HepG2 (cell line): ENCODE measurements at regions not wholly inside any gene's neighbourhood (a gene's known extent, or its start where the extent isn't known, plus 50 kb on each side); places are given as distances from the start of the nearest gene placed in this dataset.

Experiments
- CEBPZ ChIP-seq: IDR thresholded peaks from 2 replicates; pipeline ENCODE4 v1.6.1; 2012; ENCODE audit warnings: low read length, improper control_type of control experiment
- EZH2 ChIP-seq: conservative IDR thresholded peaks from 2 replicates; pipeline ENCODE4 v1.6.1; 2012; ENCODE audit warnings: mild to moderate bottlenecking, low read depth, low read length, moderate library complexity
- FOXM1 ChIP-seq: sonication (generic); formaldehyde crosslinking; IDR thresholded peaks from 2 replicates; pipeline ENCODE4 v1.5.0; 2020; ENCODE audit warnings: missing genetic modification reagents
- RAD21 ChIP-seq: fragments of 450-650 bp; formaldehyde crosslinking; IDR thresholded peaks from 2 replicates; pipeline ENCODE4 v1.5.0; 2020; ENCODE audit warnings: mild to moderate bottlenecking
- RARA ChIP-seq: IDR thresholded peaks from 2 replicates; pipeline ENCODE4 v1.6.1; 2016; ENCODE audit warnings: missing genetic modification reagents, missing compliant biosample characterization
- SETDB1 ChIP-seq: sonication (generic); formaldehyde crosslinking; IDR thresholded peaks from 2 replicates; pipeline ENCODE4 v1.5.1; 2020; ENCODE audit warnings: missing genetic modification reagents, mild to moderate bottlenecking, borderline replicate concordance
- SNAPC2 ChIP-seq: sonication (generic); formaldehyde crosslinking; IDR thresholded peaks from 2 replicates; pipeline ENCODE4 v1.8.1; 2022; ENCODE audit warnings: mild to moderate bottlenecking, missing genetic modification reagents
- ZBTB7A ChIP-seq: sonication (generic); formaldehyde crosslinking; IDR thresholded peaks from 2 replicates; pipeline ENCODE4 v1.8.0; 2022; ENCODE audit warnings: mild to moderate bottlenecking, missing genetic modification reagents
- ZNF343 ChIP-seq: sonication (generic); formaldehyde crosslinking; IDR thresholded peaks from 2 replicates; pipeline ENCODE4 v1.4.0; 2020; ENCODE audit warnings: mild to moderate bottlenecking, missing genetic modification reagents
- ZNF614 ChIP-seq: IDR thresholded peaks from 2 replicates; pipeline ENCODE4 v1.6.1; 2018; ENCODE audit warnings: missing biosample characterization, missing genetic modification reagents, inconsistent platforms, borderline replicate concordance
- ZNF883 ChIP-seq: sonication (generic); formaldehyde crosslinking; IDR thresholded peaks from 2 replicates; pipeline ENCODE4 v1.5.1; 2020; ENCODE audit warnings: mild to moderate bottlenecking, missing genetic modification reagents; ENCODE audit errors: not compliant biosample characterization
- TF ChIP-seq, protein P1 (sequence below): fragments of 450-650 bp; IDR thresholded peaks from 2 replicates; pipeline ENCODE4 v1.6.1; 2017; ENCODE audit warnings: mild to moderate bottlenecking
- TF ChIP-seq, protein P2 (sequence below): sonication (generic); formaldehyde crosslinking; IDR thresholded peaks from 2 replicates; pipeline ENCODE4 v1.5.0; 2020; ENCODE audit warnings: mild to moderate bottlenecking, missing genetic modification reagents, moderate library complexity

DNA sequence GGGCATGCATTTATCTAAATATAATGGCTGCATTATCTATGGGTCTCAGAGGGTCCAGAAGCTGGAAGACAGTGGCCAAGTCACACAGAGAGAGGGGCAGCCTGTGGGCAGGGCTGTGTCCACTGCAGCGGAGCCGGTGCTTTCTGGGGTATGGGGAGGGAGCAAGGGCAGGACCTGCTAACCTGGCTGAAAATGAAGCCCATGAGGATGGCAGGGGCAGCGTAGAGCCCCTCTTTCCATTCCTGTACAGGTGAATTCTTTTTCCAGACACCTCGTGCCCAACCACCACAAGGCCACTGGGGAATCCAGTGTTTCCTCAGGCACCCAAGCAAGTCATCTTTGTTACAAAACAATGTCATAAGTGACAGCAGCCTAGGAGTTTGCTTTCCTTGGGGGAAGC is 305.9 kb upstream of the IRX4 start:
- TF ChIP-seq ZNF614 (CRISPR knock-in tag) (no peak), SNAPC2 (CRISPR knock-in tag) (no peak), ZNF343 (CRISPR knock-in tag) (no peak), ZBTB7A (CRISPR knock-in tag) (no peak), CEBPZ (no peak), FOXM1 (CRISPR knock-in tag) (no peak), SETDB1 (no peak), EZH2 (no peak), RAD21 (CRISPR knock-in tag) (no peak), ZNF883 (CRISPR knock-in tag) (no peak), RARA (CRISPR knock-in tag) (no peak)
- TF ChIP-seq, protein P1, sequence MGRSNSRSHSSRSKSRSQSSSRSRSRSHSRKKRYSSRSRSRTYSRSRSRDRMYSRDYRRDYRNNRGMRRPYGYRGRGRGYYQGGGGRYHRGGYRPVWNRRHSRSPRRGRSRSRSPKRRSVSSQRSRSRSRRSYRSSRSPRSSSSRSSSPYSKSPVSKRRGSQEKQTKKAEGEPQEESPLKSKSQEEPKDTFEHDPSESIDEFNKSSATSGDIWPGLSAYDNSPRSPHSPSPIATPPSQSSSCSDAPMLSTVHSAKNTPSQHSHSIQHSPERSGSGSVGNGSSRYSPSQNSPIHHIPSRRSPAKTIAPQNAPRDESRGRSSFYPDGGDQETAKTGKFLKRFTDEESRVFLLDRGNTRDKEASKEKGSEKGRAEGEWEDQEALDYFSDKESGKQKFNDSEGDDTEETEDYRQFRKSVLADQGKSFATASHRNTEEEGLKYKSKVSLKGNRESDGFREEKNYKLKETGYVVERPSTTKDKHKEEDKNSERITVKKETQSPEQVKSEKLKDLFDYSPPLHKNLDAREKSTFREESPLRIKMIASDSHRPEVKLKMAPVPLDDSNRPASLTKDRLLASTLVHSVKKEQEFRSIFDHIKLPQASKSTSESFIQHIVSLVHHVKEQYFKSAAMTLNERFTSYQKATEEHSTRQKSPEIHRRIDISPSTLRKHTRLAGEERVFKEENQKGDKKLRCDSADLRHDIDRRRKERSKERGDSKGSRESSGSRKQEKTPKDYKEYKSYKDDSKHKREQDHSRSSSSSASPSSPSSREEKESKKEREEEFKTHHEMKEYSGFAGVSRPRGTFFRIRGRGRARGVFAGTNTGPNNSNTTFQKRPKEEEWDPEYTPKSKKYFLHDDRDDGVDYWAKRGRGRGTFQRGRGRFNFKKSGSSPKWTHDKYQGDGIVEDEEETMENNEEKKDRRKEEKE: no peak
- TF ChIP-seq, protein P2, sequence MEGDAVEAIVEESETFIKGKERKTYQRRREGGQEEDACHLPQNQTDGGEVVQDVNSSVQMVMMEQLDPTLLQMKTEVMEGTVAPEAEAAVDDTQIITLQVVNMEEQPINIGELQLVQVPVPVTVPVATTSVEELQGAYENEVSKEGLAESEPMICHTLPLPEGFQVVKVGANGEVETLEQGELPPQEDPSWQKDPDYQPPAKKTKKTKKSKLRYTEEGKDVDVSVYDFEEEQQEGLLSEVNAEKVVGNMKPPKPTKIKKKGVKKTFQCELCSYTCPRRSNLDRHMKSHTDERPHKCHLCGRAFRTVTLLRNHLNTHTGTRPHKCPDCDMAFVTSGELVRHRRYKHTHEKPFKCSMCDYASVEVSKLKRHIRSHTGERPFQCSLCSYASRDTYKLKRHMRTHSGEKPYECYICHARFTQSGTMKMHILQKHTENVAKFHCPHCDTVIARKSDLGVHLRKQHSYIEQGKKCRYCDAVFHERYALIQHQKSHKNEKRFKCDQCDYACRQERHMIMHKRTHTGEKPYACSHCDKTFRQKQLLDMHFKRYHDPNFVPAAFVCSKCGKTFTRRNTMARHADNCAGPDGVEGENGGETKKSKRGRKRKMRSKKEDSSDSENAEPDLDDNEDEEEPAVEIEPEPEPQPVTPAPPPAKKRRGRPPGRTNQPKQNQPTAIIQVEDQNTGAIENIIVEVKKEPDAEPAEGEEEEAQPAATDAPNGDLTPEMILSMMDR (CRISPR knock-in tag): no peak
